Testis (tissue), 2 donors: ENCODE measurements at regions not wholly inside any gene's neighbourhood (a gene's known extent, or its start where the extent isn't known, plus 50 kb on each side); places are given as distances from the start of the nearest gene placed in this dataset.
"Not testable (repeated sequence)": the region's sequence is repeated elsewhere in the genome, so short reads cannot be mapped to it uniquely, and the experiment has no call there.

Source experiments
- DNase-seq: peaks from one replicate; pipeline ENCODE4 v3.0.0-alpha.2; 2019
- H3K27ac ChIP-seq, 2 donors: fragments of 200-600 bp; sonication (generic); one replicate each; pipeline ENCODE4 v1.5.1; 2019
- H3K27me3 ChIP-seq: fragments of 200-600 bp; sonication (generic); one replicate; pipeline ENCODE4 v1.5.1; 2019
- H3K36me3 ChIP-seq: fragments of 200-600 bp; sonication (generic); one replicate; pipeline ENCODE4 v1.5.1; 2017; ENCODE audit warnings: low read depth; ENCODE audit errors: missing control alignments
- H3K4me1 ChIP-seq: fragments of 200-600 bp; sonication (generic); one replicate; pipeline ENCODE4 v1.5.1; 2019
- H3K4me3 ChIP-seq, 2 donors: fragments of 200-600 bp; sonication (generic); one replicate each; pipeline ENCODE4 v1.5.1; 2017 to 2019
- H3K9me3 ChIP-seq: fragments of 200-600 bp; sonication (generic); one replicate; pipeline ENCODE4 v1.5.1; 2017
- CTCF ChIP-seq, 3 experiments: fragments of 450-650 bp in 2 of 3; fragments of 200-600 bp in 1 of 3; sonication (generic) in 1 of 3; IDR thresholded peaks; one replicate each; pipeline ENCODE4 v1.5.1; 2016 to 2019; ENCODE audit warnings: antibody characterized with exemption in 3 of 3, mild to moderate bottlenecking in 2 of 3, moderate library complexity in 1 of 3
- POLR2A ChIP-seq: fragments of 450-650 bp; IDR thresholded peaks from one replicate; pipeline ENCODE4 v1.6.1; 2017; ENCODE audit warnings: antibody characterized with exemption, mild to moderate bottlenecking, moderate library complexity
- WGBS, 2 donors: methylation state at CpG; one replicate each; pipeline ENCODE4 v1.1.5; 2018; 5-methylcytosine and 5-hydroxymethylcytosine counted together
- intact Hi-C: fragments of 100-400 bp; cut with DNase I; formaldehyde crosslinking; loops from one replicate; pipeline ENCODE4 v1.15.1; 2023; ENCODE audit warnings: low total_unique reads

DNA sequence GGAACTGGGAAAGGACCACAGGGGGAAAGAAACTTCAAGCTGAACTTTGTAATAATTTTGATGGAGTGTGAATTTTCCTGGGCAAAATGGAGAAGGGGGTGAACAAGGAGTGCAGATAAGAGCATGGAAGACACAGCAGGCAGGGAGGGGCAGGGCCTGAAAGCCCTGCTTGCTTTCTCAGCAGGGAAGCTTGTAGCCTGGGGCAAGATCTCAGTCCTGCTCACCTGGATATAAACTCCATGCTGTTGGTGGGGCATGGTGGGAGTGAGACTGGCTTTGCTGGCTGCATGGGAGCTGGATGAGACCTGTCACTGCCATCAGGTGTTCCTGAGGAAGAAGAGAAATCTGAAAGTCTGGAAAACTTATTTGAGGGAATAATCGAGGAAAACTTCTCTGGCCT, 58.7 kb upstream of the RC3H1 start:
- 88 to 100% methylated on average over 1 of the region's 1 CpG for WGBS, 2 donors
- no peaks in the 10 kb centered on the region for H3K36me3 ChIP-seq
- DNase-seq = no peak
- intact Hi-C loops = no loop called here
- no peak for TF ChIP-seq CTCF (IDR thresholded peaks at IDR 0.05)
- TF ChIP-seq POLR2A = no peak
- H3K4me3 ChIP-seq = no peak overlapping the region
- H3K4me1 ChIP-seq = no peaks in the 10 kb centered on the region
- H3K27ac ChIP-seq = no peak overlapping the region
- no peaks in the 10 kb centered on the region for H3K9me3 ChIP-seq
- H3K27me3 ChIP-seq = no peaks in the 10 kb centered on the region

- no peaks in the 10 kb centered on the region for H3K27me3 ChIP-seq
- H3K4me3 ChIP-seq = no peak overlapping the region
- H3K9me3 ChIP-seq = no peaks in the 10 kb centered on the region
- intact Hi-C loops = no loop called here
- DNase-seq = no peak
- no peaks in the 10 kb centered on the region for H3K36me3 ChIP-seq
- TF ChIP-seq CTCF (IDR thresholded peaks at IDR 0.05) = no peak
- H3K27ac ChIP-seq = no peak overlapping the region
- no peaks in the 10 kb centered on the region for H3K4me1 ChIP-seq
Observed at GRCh38 chr1:174079796-174080195, 57.6 kb upstream of the RC3H1 start.

DNA sequence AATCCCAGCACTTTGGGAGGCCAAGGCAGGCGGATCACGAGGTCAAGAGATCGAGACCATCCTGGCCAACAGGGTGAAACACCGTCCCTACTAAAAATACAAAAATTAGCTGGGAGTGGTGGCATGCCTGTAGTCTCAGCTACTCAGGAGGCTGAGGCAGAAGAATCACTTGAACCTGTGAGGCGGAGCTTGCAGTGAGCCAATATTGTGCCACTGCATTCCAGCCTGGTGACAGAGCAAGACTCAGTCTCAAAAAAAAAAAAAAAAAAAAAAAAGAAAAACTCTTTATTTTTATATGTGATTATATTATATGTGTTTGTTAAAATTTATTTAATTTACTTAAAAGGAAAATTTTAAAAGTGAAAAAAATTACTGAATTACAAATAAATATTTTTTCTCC, 56.8 kb upstream of the RC3H1 start:
- H3K9me3 ChIP-seq, H3K36me3 ChIP-seq, H3K27me3 ChIP-seq, intact Hi-C loops, H3K4me3 ChIP-seq, H3K27ac ChIP-seq, H3K4me1 ChIP-seq, DNase-seq: not testable (repeated sequence)
- WGBS, 2 donors = 93 to 94% methylated on average over 5 of the region's 5 CpGs

GRCh38 chr1:174077749-174078490, 55.8 kb upstream of the RC3H1 start:
- 23 to 38% methylated on average over 7 of the region's 7 CpGs for WGBS, 2 donors
- H3K27me3 ChIP-seq = no peaks in the 10 kb centered on the region
- TF ChIP-seq CTCF (IDR thresholded peaks at IDR 0.05) (no peak), POLR2A (no peak)
- no peaks in the 10 kb centered on the region for H3K4me1 ChIP-seq
- no peak overlapping the region for H3K27ac ChIP-seq
- intact Hi-C loops = no loop called here
- no peaks in the 10 kb centered on the region for H3K36me3 ChIP-seq
- H3K9me3 ChIP-seq = no peaks in the 10 kb centered on the region
- no peak overlapping the region for H3K4me3 ChIP-seq
- peak; percentile 85 for DNase-seq

GRCh38 chr1:174075245-174075692, 53.1 kb upstream of the RC3H1 start:
- Histone ChIP-seq H3K27me3 (no peaks in the 10 kb centered on the region), H3K36me3 (no peaks in the 10 kb centered on the region), H3K27ac (no peak overlapping the region), H3K4me1 (no peaks in the 10 kb centered on the region), H3K4me3 (no peak overlapping the region), H3K9me3 (no peaks in the 10 kb centered on the region)
- no peak for TF ChIP-seq CTCF (IDR thresholded peaks at IDR 0.05)
- no peak for TF ChIP-seq POLR2A
- no peak for DNase-seq
- intact Hi-C loops = no loop called here
- 36 to 48% methylated on average over 2 of the region's 2 CpGs for WGBS, 2 donors
